IPS-NIHi7 (cell line): ENCODE measurements at regions not wholly inside any gene's neighbourhood (a gene's known extent, or its start where the extent isn't known, plus 50 kb on each side); places are given as distances from the start of the nearest gene placed in this dataset.

Source experiments
- DNase-seq: peaks from one replicate; pipeline ENCODE4 v3.0.0; 2012; ENCODE audit warnings: mixed read lengths; ENCODE audit errors: extremely low spot score

DNA sequence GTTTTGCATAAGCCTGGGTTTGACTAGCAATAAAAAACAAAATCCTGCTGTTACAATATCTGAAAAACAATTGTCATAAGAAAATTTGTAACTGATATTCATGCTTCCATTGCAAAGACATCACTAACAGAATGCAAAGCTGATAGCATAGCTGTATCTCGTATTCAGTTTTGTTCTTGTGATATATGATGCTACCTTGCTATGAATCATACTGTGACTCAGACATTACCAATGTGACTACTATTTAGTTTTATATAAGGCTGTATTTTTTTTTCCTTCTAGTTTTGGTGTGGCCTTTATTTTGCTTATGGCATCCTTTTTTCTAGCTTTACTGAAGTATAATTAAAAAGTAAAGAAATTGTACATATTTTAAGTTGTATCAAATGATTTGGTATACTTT lies 1381.8 kb downstream of the MRPL39 start:
- DNase-seq, result no peak

GRCh38 chr21:24224422-24224821 lies 1382.9 kb downstream of the MRPL39 start:
- DNase-seq, result no peak

GRCh38 chr21:24223624-24224023 lies 1383.7 kb downstream of the MRPL39 start:
- DNase-seq, result no peak

DNA sequence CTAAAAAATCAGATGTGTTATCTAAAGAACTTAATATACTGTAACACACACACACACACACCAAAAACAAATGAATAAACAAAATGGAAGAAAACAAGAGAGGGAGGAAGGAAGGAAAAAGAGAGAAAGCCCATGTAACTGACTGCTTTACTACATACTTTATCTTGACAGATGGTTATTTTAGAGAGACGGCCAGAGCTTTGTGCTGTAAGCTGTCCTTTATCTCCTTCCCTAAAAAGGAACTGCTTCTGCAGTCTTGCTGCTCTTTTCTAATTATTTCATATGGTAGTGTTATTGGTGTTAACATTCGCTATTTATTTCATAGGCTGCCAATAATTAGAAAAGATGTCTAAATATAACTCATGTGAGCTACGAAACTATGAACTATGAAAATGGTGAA lies 1384.6 kb downstream of the MRPL39 start:
- DNase-seq, result no peak

GRCh38 chr21:24220446-24220845 lies 1386.8 kb downstream of the MRPL39 start:
- DNase-seq, result no peak

DNA sequence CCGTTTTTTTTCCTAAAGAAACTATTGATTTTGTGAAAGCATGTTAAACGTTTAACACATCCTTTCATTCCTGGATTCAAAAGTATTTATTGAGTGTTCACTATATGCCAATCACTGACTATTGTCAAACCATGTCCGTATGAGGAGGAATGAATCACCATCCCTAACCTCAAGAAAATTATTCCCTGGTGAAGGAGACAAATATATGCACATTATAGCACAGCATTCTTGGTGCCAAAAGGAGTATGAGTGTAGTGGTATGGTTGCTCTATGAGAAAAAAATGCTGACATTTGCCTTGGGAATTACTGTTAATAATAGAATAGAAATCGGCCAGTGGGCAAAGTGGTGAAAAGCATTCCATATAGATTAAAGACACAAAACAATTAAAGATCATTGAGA lies 1390.1 kb downstream of the MRPL39 start:
- no peak for DNase-seq

DNA sequence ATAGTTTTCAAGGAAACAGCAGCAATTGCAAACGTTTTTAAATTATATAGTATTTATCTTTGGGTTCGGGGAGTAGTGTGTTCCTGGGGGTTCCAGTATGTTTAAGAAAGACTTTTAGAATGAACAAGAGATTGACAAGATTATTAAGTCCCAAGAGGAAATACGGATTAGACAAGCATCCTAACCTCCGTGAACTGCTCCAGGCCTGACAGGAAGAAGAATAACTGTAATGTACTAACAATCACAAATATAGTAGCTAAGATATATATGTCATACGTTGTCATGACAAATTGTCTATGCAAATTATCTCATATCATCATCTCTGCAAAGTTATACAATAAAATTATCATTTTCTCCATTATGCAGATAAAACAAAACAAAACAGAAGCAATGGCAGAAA lies 1397.2 kb downstream of the MRPL39 start:
- no peak for DNase-seq

DNA sequence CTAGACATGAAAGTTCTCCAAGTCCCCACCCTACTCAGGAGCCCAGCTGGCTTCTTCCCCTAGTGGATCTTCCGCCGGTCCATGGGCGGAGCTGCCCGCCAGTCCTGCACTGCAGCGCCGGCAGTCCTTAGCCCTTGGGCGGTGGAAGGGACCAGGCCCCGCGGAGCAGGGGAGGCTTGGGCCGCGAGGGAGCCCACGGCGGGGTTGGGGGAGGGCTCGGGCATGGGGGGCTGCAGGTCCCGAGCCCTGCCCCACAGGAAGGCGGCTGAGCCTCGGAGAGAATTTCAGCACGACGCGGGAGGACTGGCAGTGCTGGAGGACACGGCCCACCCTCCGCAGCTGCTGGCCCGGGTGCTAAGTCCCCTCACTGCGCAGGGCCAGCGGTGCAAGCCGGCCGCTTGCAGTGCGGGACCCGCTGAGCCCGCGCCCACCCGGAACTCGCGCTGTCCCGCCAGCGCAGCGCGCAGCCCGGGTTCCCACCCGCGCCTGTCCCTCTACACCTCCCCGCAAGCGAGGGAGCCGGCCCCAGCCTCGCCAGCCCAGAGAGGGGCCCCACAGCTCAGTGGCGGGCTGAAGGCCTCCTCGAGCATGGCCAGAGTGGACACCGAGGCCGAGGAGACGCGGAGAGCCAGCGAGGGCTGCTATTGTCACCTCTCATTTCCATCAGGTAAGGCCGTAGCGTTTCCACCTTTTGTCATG lies 1398.6 kb downstream of the MRPL39 start:
- no peak for DNase-seq

DNA sequence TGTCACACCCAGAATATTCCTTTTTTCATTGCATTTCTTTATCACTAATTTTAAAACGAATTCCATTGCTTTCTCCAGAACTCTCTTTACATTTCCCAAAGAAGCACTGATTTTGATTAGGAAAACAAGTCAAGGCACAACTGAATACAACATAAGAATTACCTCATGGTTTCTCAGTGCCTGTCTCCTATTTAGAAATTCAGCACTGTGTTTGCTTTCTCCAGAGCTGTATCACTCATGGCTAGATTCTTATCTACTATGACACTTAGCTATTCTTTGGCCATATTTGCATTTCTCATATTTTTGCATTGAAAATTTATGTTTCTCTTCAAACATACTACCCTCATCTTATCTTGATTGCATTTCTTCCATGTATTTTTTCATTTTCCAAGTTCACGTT lies 1402.0 kb downstream of the MRPL39 start:
- no peak for DNase-seq

GRCh38 chr21:24204641-24205040 lies 1402.6 kb downstream of the MRPL39 start:
- DNase-seq, result no peak

GRCh38 chr21:24200052-24200451 lies 1407.2 kb downstream of the MRPL39 start:
- DNase-seq, result no peak

- DNase-seq, result no peak
Measured at GRCh38 chr21:24197923-24198322, 1409.4 kb downstream of the MRPL39 start.

DNA sequence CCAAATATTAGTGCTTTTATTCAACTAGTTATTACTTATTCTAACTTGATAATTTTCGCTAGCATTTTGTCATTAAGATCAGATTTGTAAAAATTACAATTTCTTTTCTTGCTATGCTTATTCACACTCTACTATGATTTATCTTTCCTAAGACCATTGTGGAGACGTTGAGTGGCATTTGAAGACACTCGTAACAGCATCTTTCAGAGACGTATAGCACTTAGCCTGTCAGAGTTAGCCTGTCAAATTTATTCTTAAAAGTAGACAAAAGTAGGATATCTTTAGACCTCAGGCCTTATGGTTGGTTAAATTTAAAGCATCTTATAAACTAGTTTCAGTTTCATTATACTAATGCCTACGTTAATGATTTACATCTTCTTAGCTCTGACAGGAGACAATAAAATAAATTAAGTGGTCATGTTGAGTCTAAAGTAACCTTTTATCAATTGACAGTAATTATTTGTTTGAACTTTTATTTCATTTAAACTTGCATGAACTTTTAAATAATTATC lies 1410.1 kb downstream of the MRPL39 start:
- DNase-seq, result no peak

DNA sequence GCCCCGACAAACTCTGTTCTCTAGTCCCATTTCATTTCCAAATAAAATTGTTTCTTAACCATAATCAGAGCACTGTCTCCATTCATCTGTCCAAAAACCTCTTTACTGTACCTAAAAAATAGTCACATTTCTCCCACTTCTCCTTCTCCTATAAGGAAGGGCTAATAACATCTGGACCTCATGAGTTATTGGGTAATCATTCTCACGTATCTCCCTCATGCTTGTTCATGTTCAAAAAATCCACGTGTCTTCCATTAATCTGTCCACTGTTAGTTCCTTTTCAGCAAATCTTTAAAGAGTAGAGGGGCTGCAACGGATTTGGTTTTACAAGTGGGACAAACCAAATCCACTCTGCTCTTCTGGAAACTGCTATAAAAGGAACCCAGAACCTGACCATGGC lies 1418.8 kb downstream of the MRPL39 start:
- no peak for DNase-seq

DNA sequence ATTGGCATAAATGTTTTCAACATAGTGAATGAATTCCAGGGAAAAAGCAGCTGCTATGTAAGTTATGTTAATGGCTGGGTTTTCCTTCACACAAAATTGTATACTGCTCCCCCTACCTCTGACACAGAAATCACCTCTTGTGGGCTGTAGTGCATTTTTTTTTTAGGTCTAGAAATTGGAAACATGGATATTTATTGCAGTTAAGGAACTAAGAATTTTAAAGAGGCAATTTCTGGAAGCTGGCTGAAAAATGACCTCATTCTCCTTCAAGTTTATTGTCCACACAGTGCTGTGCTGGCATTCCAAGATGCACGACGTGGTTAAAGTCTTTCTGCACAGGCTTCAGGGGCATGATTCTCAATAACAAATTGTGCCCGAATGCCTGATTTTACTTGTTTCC lies 1424.2 kb downstream of the MRPL39 start:
- no peak for DNase-seq

GRCh38 chr21:24179110-24179509 lies 1428.2 kb downstream of the MRPL39 start:
- no peak for DNase-seq

GRCh38 chr21:24175106-24175505 lies 1432.2 kb downstream of the MRPL39 start:
- no peak for DNase-seq

DNA sequence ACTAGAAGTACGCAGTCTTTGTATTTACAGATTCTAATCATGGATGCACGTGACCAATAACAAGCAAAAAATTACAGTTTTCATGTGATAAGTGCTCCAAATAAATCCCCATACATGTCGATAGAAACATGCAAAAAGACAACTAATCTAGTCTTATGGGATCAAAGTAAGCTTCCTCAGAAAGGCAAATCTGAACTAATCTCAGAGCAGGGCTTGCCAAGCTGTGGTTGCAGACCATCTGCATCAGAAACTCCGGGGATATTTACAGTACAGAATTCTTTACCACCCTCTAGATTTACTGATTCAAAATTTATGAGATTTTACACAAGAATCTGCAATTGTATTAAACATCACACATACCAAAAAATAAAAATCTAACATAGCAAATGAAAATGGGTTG lies 1435.5 kb downstream of the MRPL39 start:
- DNase-seq, result no peak

DNA sequence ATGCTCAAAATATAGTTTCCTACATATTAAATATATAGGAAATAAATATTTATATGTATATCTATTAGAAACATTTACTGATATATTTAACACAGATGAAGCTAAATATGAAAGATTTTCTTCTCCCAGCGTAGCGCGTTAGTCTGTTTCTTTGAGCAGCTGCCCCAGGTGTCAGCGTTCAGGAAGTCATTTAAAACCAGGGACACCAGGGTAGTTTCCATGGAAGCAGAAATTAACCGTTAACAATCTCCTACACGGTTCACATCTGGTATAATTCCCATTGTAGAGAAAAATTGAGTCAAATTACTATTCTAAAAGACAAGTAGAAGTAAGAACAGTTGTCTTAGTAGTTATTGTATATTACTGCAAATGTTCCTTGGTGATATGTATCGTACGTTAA lies 1443.7 kb downstream of the MRPL39 start:
- no peak for DNase-seq

DNA sequence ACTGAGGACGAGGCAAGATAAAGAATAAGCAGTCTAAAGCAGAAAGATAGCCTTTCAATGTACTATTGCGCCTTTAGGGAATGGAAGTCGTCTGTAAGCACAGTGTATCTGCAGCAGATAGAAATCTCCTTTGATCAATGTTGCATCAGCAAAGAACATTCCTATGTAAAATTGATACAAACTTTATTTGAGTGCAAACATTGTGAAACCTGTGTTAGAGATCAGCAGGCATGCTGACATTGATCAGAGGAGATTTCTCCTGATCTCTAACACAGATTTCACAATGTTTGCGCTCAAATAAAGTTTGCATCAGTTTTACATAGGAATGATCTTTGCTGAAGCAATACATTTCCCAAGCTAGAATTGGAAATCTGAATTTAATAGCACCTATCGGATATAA lies 1446.8 kb downstream of the MRPL39 start:
- no peak for DNase-seq

DNA sequence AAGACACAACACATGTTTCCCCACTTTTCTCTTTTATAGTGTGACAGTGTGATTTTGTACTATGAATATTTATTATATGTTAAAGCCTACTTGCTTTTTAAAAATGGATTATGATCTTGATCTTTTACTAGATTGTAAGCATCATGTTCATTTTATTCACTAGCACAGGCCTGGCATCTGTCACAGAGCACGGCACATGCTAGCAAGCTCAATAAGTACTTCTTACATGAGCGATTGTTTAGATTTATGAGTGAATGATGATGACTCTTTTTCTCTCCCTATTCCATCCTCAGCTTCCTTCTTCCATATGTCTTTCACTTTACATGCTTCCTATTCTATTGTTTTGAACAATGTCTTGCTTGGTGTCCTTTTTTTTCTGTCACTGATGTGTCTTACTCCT lies 1454.1 kb downstream of the MRPL39 start:
- no peak for DNase-seq

GRCh38 chr21:24150753-24151152 lies 1456.5 kb downstream of the MRPL39 start:
- no peak for DNase-seq

- DNase-seq, result no peak
Measured at GRCh38 chr21:24148461-24148860, 1458.8 kb downstream of the MRPL39 start.

DNA sequence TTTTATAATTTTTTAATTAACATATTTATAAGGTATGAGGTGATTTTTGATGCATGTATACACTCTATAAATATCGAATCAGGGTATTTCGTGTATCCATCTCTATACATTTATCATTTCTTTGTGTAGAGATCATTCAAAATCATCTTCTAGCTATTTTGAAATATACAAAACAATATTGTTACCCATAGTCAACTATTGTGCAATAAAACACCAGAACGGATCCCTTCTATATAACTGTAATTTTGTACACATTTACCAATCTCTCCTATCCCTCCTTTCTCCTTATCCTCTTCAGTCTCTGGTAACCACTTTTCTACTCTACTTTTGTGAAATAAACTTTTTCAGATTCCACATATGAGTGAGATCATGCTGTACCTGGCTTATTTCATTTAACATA lies 1459.6 kb downstream of the MRPL39 start:
- DNase-seq, result no peak
